Occipital lobe (tissue), 1 donor: ENCODE measurements at regions not wholly inside any gene's neighbourhood (a gene's known extent, or its start where the extent isn't known, plus 50 kb on each side); places are given as distances from the start of the nearest gene placed in this dataset.
"Not testable (repeated sequence)": the region's sequence is repeated elsewhere in the genome, so short reads cannot be mapped to it uniquely, and the experiment has no call there.

Experiments used
- DNase-seq: peaks from one replicate; lab custom pipeline; 2025; lab: John Stamatoyannopoulos, UW

DNA sequence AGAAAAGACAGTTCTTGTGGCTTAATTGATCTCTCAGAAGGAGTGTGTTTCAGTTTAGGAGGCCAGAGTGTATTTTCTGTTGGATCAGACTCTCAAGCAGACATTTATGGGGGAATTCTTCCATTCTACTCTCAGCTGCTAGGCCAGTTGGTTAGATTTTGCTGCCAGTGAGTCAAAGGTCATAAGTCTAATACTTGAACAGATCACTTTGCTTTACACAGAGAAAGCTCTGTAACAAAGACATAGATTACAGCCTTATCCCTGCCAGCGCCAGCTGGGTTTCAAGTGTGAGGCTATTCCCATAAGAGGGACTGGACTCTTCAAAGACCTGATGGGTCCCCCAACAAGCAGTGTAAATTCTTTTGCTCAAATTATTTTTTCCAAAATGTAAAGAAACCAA, 145.6 kb upstream of the SEMA3C start:
- DNase-seq: no peak

- no peak for DNase-seq
Measured at GRCh38 chr7:81062755-81063154, 143.9 kb upstream of the SEMA3C start.

- DNase-seq: not testable (repeated sequence)
Measured at GRCh38 chr7:81057469-81057868, 138.6 kb upstream of the SEMA3C start.

DNA sequence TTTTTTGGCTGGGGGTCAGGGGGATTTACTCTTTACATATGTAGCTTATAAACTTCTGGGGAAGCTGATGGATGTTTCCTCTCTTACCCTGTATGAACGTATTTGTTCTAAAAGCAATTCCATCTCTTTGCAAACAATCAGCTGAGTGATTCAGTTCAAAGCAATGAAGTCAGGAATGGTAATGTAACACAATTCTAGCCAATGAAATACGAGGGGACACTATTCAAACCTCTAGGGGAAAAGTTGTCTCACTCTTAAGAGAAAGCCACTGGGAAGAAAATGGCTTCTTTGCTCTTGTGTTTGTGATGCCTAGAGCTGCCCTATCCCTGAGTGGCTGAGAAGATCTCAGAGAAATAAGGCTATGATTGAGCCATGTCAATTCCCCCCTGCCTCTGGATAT, 134.8 kb upstream of the SEMA3C start:
- no peak for DNase-seq

DNA sequence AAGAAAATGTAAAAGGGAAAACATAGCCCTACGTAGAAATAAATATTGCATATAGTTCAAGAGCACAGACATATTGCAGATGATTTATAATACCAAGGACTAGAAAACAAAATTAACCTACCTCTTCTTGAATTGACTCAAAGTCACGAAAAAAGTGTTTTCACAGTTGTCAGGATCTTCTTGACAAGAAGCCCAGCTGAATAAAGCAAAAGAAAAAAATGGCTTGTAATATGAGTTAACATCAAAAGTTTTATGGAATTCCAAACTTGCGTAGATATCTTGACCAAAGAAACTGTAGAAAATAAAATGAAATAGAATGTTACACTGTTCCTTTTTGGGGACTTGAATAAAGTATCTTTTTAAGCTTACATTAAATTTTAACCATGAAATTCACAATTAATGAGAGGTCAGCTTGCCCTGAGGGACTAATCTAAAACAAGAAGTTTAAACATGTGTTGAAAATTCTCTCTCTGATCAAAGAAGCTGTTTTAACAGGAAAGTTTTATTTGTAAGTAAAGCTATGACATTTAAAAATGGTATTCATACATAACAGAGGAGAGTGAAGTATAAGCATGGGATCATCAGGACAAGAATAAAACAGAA, 133.1 kb upstream of the SEMA3C start:
- no peak for DNase-seq

- no peak for DNase-seq
Measured at GRCh38 chr7:81045491-81046030, 126.7 kb upstream of the SEMA3C start.

GRCh38 chr7:81042646-81043045, 123.8 kb upstream of the SEMA3C start:
- not testable (repeated sequence) for DNase-seq

GRCh38 chr7:81040496-81040895, 121.6 kb upstream of the SEMA3C start:
- DNase-seq: no peak

- DNase-seq: no peak
Measured at GRCh38 chr7:81036871-81037270, 118.0 kb upstream of the SEMA3C start.

DNA sequence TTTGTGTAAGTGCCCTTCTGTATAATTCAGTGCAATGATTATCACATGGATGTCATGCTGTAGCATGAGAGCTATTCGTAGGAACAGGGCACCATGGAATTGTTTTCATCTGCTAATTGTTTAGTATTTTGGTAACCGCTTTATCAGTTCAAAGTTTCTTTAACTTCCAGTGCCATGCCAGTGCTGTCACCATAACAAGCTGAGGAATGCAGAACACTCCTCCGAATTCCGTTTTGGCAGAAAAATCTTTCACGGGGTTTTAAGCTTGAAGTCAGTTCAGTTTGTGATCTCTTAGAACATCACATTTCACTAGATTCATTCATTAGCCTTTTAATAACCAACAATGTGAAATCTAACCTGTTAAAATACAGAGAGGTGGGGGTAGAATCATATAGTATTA, 117.2 kb upstream of the SEMA3C start:
- DNase-seq: no peak

DNA sequence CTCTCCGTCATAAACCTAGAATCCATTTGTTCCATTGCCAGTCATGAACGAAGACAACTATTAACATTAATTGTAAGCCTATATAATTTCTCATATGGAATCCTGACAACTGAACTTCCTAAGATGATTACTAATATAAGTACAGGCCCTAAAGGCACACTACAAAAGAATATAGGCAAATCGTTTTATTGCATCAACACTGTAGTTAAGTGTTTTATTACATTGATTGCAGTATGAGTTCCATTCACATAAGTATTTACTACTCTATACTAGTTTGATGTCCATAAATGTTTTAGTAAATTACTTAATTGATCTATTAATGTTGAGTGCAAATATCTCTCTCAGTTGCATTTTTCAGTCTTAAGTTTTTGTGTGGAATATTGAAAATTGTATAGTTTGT, 113.1 kb upstream of the SEMA3C start:
- DNase-seq: no peak

DNA sequence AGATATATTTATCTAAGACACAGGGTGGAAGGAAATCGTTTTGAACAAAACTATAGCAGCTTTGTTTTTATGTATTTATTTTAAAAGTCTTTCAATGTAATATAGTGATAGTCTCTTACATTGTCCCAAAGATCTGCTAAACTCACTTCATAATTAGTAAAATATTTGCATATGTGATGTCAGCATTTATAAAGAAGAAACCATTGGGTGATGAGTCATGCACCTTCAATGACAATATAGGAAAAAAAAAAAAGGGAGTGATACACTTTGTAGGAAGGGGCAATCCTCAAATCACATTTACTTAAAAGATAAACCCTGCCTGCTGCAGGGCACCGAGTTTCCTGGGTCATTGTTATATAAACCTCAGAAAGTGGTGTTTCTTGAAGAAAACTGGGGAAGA, 112.4 kb upstream of the SEMA3C start:
- no peak for DNase-seq

- no peak for DNase-seq
Measured at GRCh38 chr7:81030472-81030871, 111.6 kb upstream of the SEMA3C start.

DNA sequence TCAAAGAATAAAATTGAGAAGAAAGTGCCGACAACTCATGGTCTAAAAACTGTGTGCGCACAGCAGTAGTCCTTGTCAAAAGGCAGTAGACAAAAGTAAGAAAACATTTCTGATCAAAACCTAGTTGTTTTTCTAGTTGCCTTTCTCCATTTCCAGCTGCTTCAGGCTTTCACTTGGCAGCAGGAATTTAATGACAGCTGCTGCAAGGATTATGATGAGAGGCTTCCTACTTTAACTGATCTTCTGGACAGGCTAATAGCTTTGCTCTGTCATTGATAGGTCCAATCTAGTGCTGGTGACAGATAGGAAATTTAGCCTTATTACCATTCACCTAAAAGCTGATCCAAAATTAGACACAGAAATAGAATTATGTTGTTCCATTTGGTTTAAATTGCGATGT, 110.7 kb upstream of the SEMA3C start:
- DNase-seq: no peak

DNA sequence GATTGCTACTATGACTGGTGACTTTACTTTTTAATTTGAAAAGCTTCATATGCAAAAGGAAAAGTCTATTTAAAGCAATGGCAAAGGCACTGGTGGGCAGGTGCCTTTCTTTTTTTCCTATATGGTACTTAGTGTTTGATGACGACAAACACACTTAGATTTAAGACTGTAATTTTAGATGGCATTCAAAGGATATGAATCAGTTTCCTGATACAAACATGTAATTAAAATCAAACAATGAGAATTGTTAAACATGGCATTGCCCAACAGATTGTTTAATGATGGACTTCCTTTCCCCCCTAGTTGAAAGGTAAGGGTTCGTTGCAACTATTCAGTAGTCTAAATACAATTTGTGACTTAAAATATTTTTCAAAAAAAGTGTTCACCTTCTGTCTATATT, 106.5 kb upstream of the SEMA3C start:
- no peak for DNase-seq

GRCh38 chr7:81014908-81015307, 96.1 kb upstream of the SEMA3C start:
- no peak for DNase-seq

GRCh38 chr7:81014266-81014665, 95.4 kb upstream of the SEMA3C start:
- no peak for DNase-seq

DNA sequence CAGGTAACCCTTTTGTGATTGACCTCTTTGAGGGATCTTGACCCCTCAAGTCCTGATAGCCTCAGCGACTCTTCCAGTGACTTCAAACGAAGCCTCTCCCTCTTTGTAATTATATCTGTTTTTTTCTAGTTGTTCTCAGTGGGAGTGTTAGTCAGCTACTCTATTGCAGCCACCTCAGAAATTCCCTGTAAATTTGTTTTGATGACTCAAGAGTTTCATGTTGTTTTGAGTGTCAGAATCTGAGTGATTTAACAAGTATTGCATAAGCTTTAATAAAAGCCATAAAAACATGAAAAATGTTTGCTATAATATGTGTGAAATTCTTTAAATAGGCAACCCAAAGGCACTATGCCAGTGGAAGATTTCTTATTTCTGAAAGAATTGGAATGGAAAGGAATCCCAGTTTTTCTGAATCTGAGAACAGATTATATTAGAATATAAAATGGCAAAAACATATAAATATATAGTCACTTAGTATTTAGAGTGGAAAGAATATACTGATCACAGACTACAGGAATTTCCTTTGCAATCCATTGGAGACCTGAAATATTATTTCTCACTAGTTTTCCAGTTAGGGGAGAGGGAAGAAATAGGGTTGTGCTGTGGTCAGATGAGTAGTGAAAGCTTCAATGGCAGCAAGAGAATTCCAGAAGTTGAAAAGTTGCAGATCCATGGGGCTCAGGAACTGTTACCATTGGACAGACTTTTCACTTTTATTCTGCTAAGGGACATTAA, 94.4 kb upstream of the SEMA3C start:
- DNase-seq: no peak

GRCh38 chr7:81008901-81009300, 90.0 kb upstream of the SEMA3C start:
- no peak for DNase-seq

GRCh38 chr7:81007051-81007450, 88.2 kb upstream of the SEMA3C start:
- DNase-seq: no peak

- no peak for DNase-seq
Measured at GRCh38 chr7:81005254-81005653, 86.4 kb upstream of the SEMA3C start.

GRCh38 chr7:81004098-81004497, 85.2 kb upstream of the SEMA3C start:
- DNase-seq: no peak

GRCh38 chr7:81003326-81003725, 84.5 kb upstream of the SEMA3C start:
- DNase-seq: no peak
